ENCODE measurements at regions not wholly inside any gene's neighbourhood (a gene's known extent, or its start where the extent isn't known, plus 50 kb on each side); places are given as distances from the start of the nearest gene placed in this dataset.

GRCh38 chr18:66126266-66126665 lies 375.5 kb downstream of the CDH7 start:
- ChIA-PET CTCF (no interaction called here), POLR2A (no interaction called here)
- no peak for DNase-seq
- Histone ChIP-seq H3K27me3 (ENCODE audit: insufficient read depth, low read length, poor library complexity, severe bottlenecking) (no peaks in the 10 kb centered on the region), H3K36me3 (ENCODE audit: insufficient read depth, low read length) (no peaks in the 10 kb centered on the region), H3K27ac (ENCODE audit: low read depth, low read length) (no peak overlapping the region), H3K9me3 (ENCODE audit: low read length) (no peaks in the 10 kb centered on the region), H3K4me1 (ENCODE audit: insufficient read depth, low read length) (no peaks in the 10 kb centered on the region), H3K4me3 (ENCODE audit: low read length) (no peak overlapping the region)
- no peak overlapping the region for H3K27ac Mint-ChIP-seq
- no peaks in the 10 kb centered on the region for H3K36me3 Mint-ChIP-seq
- no peak overlapping the region for H3K4me3 Mint-ChIP-seq
- H3K27me3 Mint-ChIP-seq: no peaks in the 10 kb centered on the region
- no peaks in the 10 kb centered on the region for H3K4me1 Mint-ChIP-seq
- H3K9me3 Mint-ChIP-seq: peaks cover 0 to 31% (median 6%) of the 10 kb centered on the region in 5 donors

- H3K9me3 ChIP-seq (ENCODE audit: low read length): no peaks in the 10 kb centered on the region
- H3K9me3 Mint-ChIP-seq: peaks cover 0 to 40% (median 6%) of the 10 kb centered on the region in 5 donors
- H3K27ac Mint-ChIP-seq: no peak overlapping the region
- no peak for DNase-seq
- H3K27ac ChIP-seq (ENCODE audit: low read depth, low read length): no peak overlapping the region
- CTCF ChIA-PET: no interaction called here
- POLR2A ChIA-PET: no interaction called here
- H3K4me3 ChIP-seq (ENCODE audit: low read length): no peak overlapping the region
- no peaks in the 10 kb centered on the region for H3K36me3 Mint-ChIP-seq
- H3K4me1 ChIP-seq (ENCODE audit: insufficient read depth, low read length): no peaks in the 10 kb centered on the region
- H3K4me1 Mint-ChIP-seq: no peaks in the 10 kb centered on the region
- no peak overlapping the region for H3K4me3 Mint-ChIP-seq
- H3K27me3 ChIP-seq (ENCODE audit: insufficient read depth, low read length, poor library complexity, severe bottlenecking): no peaks in the 10 kb centered on the region
- no peaks in the 10 kb centered on the region for H3K36me3 ChIP-seq (ENCODE audit: insufficient read depth, low read length)
- H3K27me3 Mint-ChIP-seq: no peaks in the 10 kb centered on the region
Observed at GRCh38 chr18:66124394-66124793, 373.6 kb downstream of the CDH7 start.

DNA sequence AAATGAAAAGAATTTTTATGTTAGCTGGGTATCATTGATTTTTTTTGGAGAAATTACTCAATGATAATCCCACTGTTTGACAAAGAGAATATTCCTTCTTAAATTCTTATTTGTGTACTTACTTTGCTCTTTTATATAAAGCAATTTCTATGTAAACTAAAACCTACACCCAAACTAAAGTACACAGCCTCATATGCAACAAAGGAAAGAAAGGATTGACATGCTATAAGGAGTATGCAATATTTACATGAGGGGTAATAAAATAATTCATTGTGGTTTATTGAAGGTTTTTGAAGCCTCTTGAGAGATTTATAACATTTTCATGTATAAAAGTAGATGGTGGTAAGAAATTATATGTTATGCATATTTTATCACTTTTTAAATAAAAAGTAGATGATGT lies 368.5 kb downstream of the CDH7 start:
- no peak overlapping the region for H3K27ac ChIP-seq (ENCODE audit: low read depth, low read length)
- H3K4me1 ChIP-seq (ENCODE audit: insufficient read depth, low read length): no peaks in the 10 kb centered on the region
- ChIA-PET POLR2A (no interaction called here), CTCF (no interaction called here)
- no peaks in the 10 kb centered on the region for H3K9me3 ChIP-seq (ENCODE audit: low read length)
- no peak for DNase-seq
- H3K9me3 Mint-ChIP-seq: peaks cover 0 to 60% (median 8%) of the 10 kb centered on the region in 5 donors
- H3K27me3 ChIP-seq (ENCODE audit: insufficient read depth, low read length, poor library complexity, severe bottlenecking): no peaks in the 10 kb centered on the region
- no peaks in the 10 kb centered on the region for H3K36me3 Mint-ChIP-seq
- no peaks in the 10 kb centered on the region for H3K4me1 Mint-ChIP-seq
- H3K36me3 ChIP-seq (ENCODE audit: insufficient read depth, low read length): no peaks in the 10 kb centered on the region
- no peaks in the 10 kb centered on the region for H3K27me3 Mint-ChIP-seq
- H3K4me3 Mint-ChIP-seq: no peak overlapping the region
- no peak overlapping the region for H3K27ac Mint-ChIP-seq
- H3K4me3 ChIP-seq (ENCODE audit: low read length): no peak overlapping the region

GRCh38 chr18:66111018-66111417 lies 360.2 kb downstream of the CDH7 start:
- H3K4me3 ChIP-seq (ENCODE audit: low read length): no peak overlapping the region
- H3K4me1 ChIP-seq (ENCODE audit: insufficient read depth, low read length): no peaks in the 10 kb centered on the region
- H3K36me3 ChIP-seq (ENCODE audit: insufficient read depth, low read length): no peaks in the 10 kb centered on the region
- H3K4me3 Mint-ChIP-seq: no peak overlapping the region
- H3K4me1 Mint-ChIP-seq: no peaks in the 10 kb centered on the region
- H3K27me3 ChIP-seq (ENCODE audit: insufficient read depth, low read length, poor library complexity, severe bottlenecking): no peaks in the 10 kb centered on the region
- no peak overlapping the region for H3K27ac Mint-ChIP-seq
- no peaks in the 10 kb centered on the region for H3K9me3 ChIP-seq (ENCODE audit: low read length)
- H3K36me3 Mint-ChIP-seq: no peaks in the 10 kb centered on the region
- H3K27ac ChIP-seq (ENCODE audit: low read depth, low read length): no peak overlapping the region
- no peaks in the 10 kb centered on the region for H3K27me3 Mint-ChIP-seq
- peaks cover 6 to 21% (median 12%) of the 10 kb centered on the region in 5 donors for H3K9me3 Mint-ChIP-seq
- ChIA-PET POLR2A (no interaction called here), CTCF (no interaction called here)
- DNase-seq: no peak

- Histone ChIP-seq H3K4me3 (ENCODE audit: low read length) (no peak overlapping the region), H3K4me1 (ENCODE audit: insufficient read depth, low read length) (no peaks in the 10 kb centered on the region), H3K27ac (ENCODE audit: low read depth, low read length) (no peak overlapping the region), H3K9me3 (ENCODE audit: low read length) (no peaks in the 10 kb centered on the region), H3K27me3 (ENCODE audit: insufficient read depth, low read length, poor library complexity, severe bottlenecking) (no peaks in the 10 kb centered on the region), H3K36me3 (ENCODE audit: insufficient read depth, low read length) (no peaks in the 10 kb centered on the region)
- no peak for DNase-seq
- Mint-ChIP-seq H3K4me1 (no peaks in the 10 kb centered on the region), H3K9me3 (peaks cover 6 to 20% (median 11%) of the 10 kb centered on the region in 5 donors), H3K27ac (no peak overlapping the region), H3K4me3 (no peak overlapping the region), H3K27me3 (no peaks in the 10 kb centered on the region), H3K36me3 (no peaks in the 10 kb centered on the region)
- ChIA-PET CTCF (no interaction called here), POLR2A (no interaction called here)
Observed at GRCh38 chr18:66110607-66111006, 359.8 kb downstream of the CDH7 start.

DNA sequence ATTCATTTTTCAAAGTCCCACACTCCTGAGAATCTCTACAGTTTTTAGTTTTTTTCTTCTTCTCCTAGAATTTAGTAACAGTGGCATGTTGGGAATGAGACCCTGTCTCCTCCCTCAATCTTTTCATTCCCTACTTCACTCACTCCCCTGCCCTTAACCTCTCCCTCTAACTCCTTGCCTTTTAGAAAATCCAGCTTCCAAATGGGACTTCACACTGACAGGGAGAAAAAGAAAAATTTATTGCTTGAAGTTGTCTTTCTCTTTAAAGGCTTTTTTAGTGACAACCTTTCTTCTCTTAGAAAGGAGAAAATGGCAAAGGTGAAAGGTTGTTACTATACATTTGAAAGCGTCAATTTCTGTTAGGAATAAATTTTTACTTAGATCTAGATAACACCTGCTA lies 359.2 kb downstream of the CDH7 start:
- no peak overlapping the region for H3K27ac Mint-ChIP-seq
- Histone ChIP-seq H3K9me3 (ENCODE audit: low read length) (no peaks in the 10 kb centered on the region), H3K36me3 (ENCODE audit: insufficient read depth, low read length) (no peaks in the 10 kb centered on the region), H3K27ac (ENCODE audit: low read depth, low read length) (no peak overlapping the region), H3K4me3 (ENCODE audit: low read length) (no peak overlapping the region), H3K27me3 (ENCODE audit: insufficient read depth, low read length, poor library complexity, severe bottlenecking) (no peaks in the 10 kb centered on the region), H3K4me1 (ENCODE audit: insufficient read depth, low read length) (no peaks in the 10 kb centered on the region)
- no peaks in the 10 kb centered on the region for H3K27me3 Mint-ChIP-seq
- ChIA-PET POLR2A (no interaction called here), CTCF (no interaction called here)
- H3K4me1 Mint-ChIP-seq: no peaks in the 10 kb centered on the region
- H3K36me3 Mint-ChIP-seq: no peaks in the 10 kb centered on the region
- no peak for DNase-seq
- H3K4me3 Mint-ChIP-seq: no peak overlapping the region
- peaks cover 6 to 17% (median 9%) of the 10 kb centered on the region in 5 donors for H3K9me3 Mint-ChIP-seq

- Histone ChIP-seq H3K27me3 (ENCODE audit: insufficient read depth, low read length, poor library complexity, severe bottlenecking) (no peaks in the 10 kb centered on the region), H3K9me3 (ENCODE audit: low read length) (no peaks in the 10 kb centered on the region), H3K27ac (ENCODE audit: low read depth, low read length) (no peak overlapping the region), H3K36me3 (ENCODE audit: insufficient read depth, low read length) (no peaks in the 10 kb centered on the region), H3K4me3 (ENCODE audit: low read length) (no peak overlapping the region), H3K4me1 (ENCODE audit: insufficient read depth, low read length) (no peaks in the 10 kb centered on the region)
- no peak for DNase-seq
- H3K27me3 Mint-ChIP-seq: no peaks in the 10 kb centered on the region
- no peaks in the 10 kb centered on the region for H3K4me1 Mint-ChIP-seq
- no peak overlapping the region for H3K4me3 Mint-ChIP-seq
- ChIA-PET POLR2A (no interaction called here), CTCF (no interaction called here)
- H3K27ac Mint-ChIP-seq: no peak overlapping the region
- no peaks in the 10 kb centered on the region for H3K36me3 Mint-ChIP-seq
- peaks cover 5 to 13% (median 8%) of the 10 kb centered on the region in 5 donors for H3K9me3 Mint-ChIP-seq
Observed at GRCh38 chr18:66107546-66107945, 356.7 kb downstream of the CDH7 start.

DNA sequence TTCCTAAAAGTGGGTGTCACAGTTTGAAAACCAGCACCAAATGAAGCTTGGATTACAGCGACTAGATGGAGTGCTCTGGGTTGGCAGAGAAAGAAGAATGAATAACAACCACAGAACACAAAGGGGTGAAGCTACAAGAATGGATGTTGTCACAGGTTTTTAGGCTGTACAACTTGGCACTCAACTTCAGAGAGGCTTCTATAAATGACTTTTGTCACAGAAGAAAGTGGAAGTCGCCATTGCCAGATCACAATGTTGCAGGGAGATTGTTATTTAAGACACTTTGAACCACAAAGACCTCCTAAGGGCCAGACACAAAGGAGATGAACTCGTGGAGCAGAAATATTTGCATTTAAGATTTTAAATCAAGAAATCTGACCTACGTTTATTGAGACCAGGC lies 354.2 kb downstream of the CDH7 start:
- Histone ChIP-seq H3K27ac (ENCODE audit: low read depth, low read length) (no peak overlapping the region), H3K9me3 (ENCODE audit: low read length) (no peaks in the 10 kb centered on the region), H3K36me3 (ENCODE audit: insufficient read depth, low read length) (no peaks in the 10 kb centered on the region), H3K4me1 (ENCODE audit: insufficient read depth, low read length) (no peaks in the 10 kb centered on the region), H3K27me3 (ENCODE audit: insufficient read depth, low read length, poor library complexity, severe bottlenecking) (no peaks in the 10 kb centered on the region), H3K4me3 (ENCODE audit: low read length) (no peak overlapping the region)
- H3K9me3 Mint-ChIP-seq: peaks cover 2 to 7% (median 6%) of the 10 kb centered on the region in 5 donors
- no peak overlapping the region for H3K4me3 Mint-ChIP-seq
- H3K36me3 Mint-ChIP-seq: no peaks in the 10 kb centered on the region
- H3K27ac Mint-ChIP-seq: no peak overlapping the region
- H3K4me1 Mint-ChIP-seq: no peaks in the 10 kb centered on the region
- DNase-seq: no peak
- no peaks in the 10 kb centered on the region for H3K27me3 Mint-ChIP-seq
- ChIA-PET CTCF (no interaction called here), POLR2A (no interaction called here)

DNA sequence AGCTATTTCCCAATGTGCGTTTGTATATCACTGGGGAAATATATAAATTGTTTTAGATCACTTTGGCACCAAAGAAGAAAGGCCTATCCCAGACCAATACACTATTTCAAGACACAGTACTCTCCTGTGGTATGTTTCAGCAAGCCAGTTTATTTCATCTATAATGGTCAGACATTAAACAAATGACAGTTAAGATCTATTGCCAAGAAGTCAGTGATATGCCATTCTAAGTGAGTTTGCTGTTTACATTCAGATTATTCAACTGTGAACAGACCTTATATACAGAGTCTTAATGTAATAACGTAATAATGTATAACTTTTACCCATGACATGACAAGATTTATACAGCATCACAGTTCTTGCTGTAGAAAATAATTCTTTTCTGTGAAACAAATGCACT lies 352.7 kb downstream of the CDH7 start:
- Histone ChIP-seq H3K27ac (ENCODE audit: low read depth, low read length) (no peak overlapping the region), H3K36me3 (ENCODE audit: insufficient read depth, low read length) (no peaks in the 10 kb centered on the region), H3K9me3 (ENCODE audit: low read length) (no peaks in the 10 kb centered on the region), H3K4me3 (ENCODE audit: low read length) (no peak overlapping the region), H3K4me1 (ENCODE audit: insufficient read depth, low read length) (no peaks in the 10 kb centered on the region), H3K27me3 (ENCODE audit: insufficient read depth, low read length, poor library complexity, severe bottlenecking) (no peaks in the 10 kb centered on the region)
- H3K27ac Mint-ChIP-seq: no peak overlapping the region
- no peak overlapping the region for H3K4me3 Mint-ChIP-seq
- H3K4me1 Mint-ChIP-seq: no peaks in the 10 kb centered on the region
- no peaks in the 10 kb centered on the region for H3K36me3 Mint-ChIP-seq
- POLR2A ChIA-PET: no interaction called here
- peaks cover 2 to 9% (median 5%) of the 10 kb centered on the region in 5 donors for H3K9me3 Mint-ChIP-seq
- no peak for DNase-seq
- CTCF ChIA-PET: no interaction called here
- no peaks in the 10 kb centered on the region for H3K27me3 Mint-ChIP-seq
